ENCODE measurements at regions not wholly inside any gene's neighbourhood (a gene's known extent, or its start where the extent isn't known, plus 50 kb on each side); places are given as distances from the start of the nearest gene placed in this dataset.
"Not testable (repeated sequence)": the region's sequence is repeated elsewhere in the genome, so short reads cannot be mapped to it uniquely, and the experiment has no call there.

DNA sequence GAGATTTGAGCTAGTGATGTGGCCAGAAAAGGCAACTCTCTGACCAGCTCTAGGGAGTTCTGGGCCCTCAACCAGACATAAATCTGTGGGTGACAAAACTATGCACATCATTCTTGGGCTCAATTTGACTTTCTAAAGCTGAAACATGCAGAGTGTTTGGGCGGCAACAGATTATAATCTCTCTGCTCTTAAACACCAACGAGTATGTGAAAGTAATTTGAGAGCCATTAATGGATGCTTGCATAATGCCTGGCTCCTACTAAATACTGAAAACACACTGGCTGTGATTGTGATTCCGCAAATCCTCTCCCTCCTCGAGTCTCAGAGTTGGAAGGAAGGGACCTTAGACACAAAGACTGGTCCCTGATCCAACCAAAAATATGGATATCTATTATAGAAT lies 186.7 kb downstream of the UACA start:
- TF ChIP-seq YY1 (IDR thresholded peaks at IDR 0.05; ENCODE audit: insufficient read depth, insufficient read length) (no peak), ZNF274 (IDR thresholded peaks at IDR 0.05; ENCODE audit: low read depth, low read length) (no peak), SUZ12 (IDR thresholded peaks at IDR 0.05; ENCODE audit: extremely low read depth, insufficient read depth, insufficient read length) (no peak)
- no peak for DNase-seq (ENCODE audit: low read depth, low spot score)

DNA sequence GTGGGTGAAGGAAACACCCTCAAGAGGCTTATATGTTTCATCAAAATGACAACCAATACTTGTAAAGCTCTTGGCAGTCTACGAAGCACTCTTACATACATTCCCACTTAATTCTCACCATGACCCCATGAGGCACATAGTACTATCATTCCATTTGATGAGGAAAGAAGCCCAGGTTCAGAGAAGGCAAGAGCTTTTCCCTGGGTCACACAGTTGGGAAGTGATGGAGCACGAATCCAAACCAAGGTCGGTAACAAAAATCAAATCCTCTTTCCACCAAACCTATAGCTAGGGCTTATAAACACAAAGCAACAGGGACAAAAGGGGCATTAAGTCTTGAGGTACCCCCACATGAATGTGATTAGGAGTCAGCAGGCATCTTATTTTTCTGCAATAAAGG lies 187.1 kb downstream of the UACA start:
- no peaks in the 10 kb centered on the region for H3K27me3 ChIP-seq (ENCODE audit: insufficient read depth, insufficient read length)
- no peak for DNase-seq (ENCODE audit: low read depth, low spot score)
- H3K4me1 ChIP-seq (ENCODE audit: insufficient read depth, insufficient read length) = peaks cover 8% of the 10 kb centered on the region
- no peak overlapping the region for H3K9ac ChIP-seq (ENCODE audit: insufficient read length, low read depth)
- no peaks in the 10 kb centered on the region for H3K9me3 ChIP-seq (ENCODE audit: insufficient read depth, low read length)
- TF ChIP-seq YY1 (IDR thresholded peaks at IDR 0.05; ENCODE audit: insufficient read depth, insufficient read length) (no peak), ZNF274 (IDR thresholded peaks at IDR 0.05; ENCODE audit: low read depth, low read length) (no peak), SUZ12 (IDR thresholded peaks at IDR 0.05; ENCODE audit: extremely low read depth, insufficient read depth, insufficient read length) (no peak)
- no peaks in the 10 kb centered on the region for H3K36me3 ChIP-seq (ENCODE audit: insufficient read depth, insufficient read length, low read length)
- no peak overlapping the region for H3K4me3 ChIP-seq (ENCODE audit: insufficient read length, low read depth)

More for the DNA sequence above, 186.7 kb downstream of the UACA start:
- no peak overlapping the region for H3K9ac ChIP-seq (ENCODE audit: insufficient read length, low read depth)
- no peaks in the 10 kb centered on the region for H3K27me3 ChIP-seq (ENCODE audit: insufficient read depth, insufficient read length)
- no peak overlapping the region for H3K4me3 ChIP-seq (ENCODE audit: insufficient read length, low read depth)
- H3K36me3 ChIP-seq (ENCODE audit: insufficient read depth, insufficient read length, low read length) = no peaks in the 10 kb centered on the region
- H3K9me3 ChIP-seq (ENCODE audit: insufficient read depth, low read length) = no peaks in the 10 kb centered on the region
- peaks cover 8% of the 10 kb centered on the region for H3K4me1 ChIP-seq (ENCODE audit: insufficient read depth, insufficient read length)

DNA sequence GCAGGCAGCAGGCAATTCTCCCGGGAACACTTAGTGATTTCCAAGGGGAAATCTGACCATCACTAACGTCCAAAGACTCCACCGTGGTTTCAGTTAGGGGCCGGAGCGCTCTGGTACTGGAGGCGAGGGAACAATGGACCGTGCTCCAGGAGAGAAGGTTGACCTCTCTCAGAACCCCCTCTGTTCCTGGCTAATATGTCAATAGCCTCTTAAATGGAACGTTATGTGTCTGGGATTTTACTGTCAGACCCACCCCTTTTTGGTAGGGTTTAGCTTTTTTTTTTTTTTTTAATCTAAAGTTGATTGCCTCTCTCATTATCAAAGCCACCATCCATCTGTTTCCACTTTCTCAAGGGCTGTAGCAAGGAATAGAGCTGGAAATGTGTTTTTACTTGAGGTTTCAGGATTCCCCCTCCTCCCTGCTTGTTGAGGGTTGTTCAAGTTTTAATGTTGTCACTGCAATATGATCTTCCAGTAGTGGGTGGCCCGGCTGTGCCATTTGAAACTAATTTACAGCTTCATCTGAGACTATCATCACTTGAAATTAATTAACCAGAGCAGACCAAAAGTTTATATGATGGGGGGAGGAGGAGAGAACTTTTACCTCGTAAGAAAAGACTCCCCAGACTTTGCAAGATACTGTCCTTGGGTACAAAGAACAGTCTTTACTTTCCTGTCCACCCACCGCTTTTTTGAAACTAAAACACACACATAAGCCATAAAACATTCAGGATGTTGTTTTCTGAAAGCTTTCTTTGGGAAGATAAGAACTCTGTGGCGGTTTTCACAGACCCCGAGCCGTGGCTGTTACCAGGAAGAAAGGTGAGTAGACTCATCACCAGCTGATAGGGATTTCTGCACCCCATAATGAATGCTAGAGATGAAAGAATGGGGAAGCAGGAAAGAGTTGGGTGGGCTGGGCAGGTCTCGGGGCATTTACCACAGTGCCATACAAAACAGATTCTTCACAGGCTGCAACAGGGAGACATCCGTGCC lies 187.8 kb downstream of the UACA start:
- Histone ChIP-seq H3K27me3 (ENCODE audit: insufficient read depth, insufficient read length) (no peaks in the 10 kb centered on the region), H3K36me3 (ENCODE audit: insufficient read depth, insufficient read length, low read length) (no peaks in the 10 kb centered on the region), H3K4me1 (ENCODE audit: insufficient read depth, insufficient read length) (peaks cover 6% of the 10 kb centered on the region), H3K4me3 (ENCODE audit: insufficient read length, low read depth) (no peak overlapping the region), H3K9me3 (ENCODE audit: insufficient read depth, low read length) (no peaks in the 10 kb centered on the region), H3K9ac (ENCODE audit: insufficient read length, low read depth) (no peak overlapping the region)
- no peak for TF ChIP-seq YY1 (IDR thresholded peaks at IDR 0.05; ENCODE audit: insufficient read depth, insufficient read length)
- TF ChIP-seq ZNF274 (IDR thresholded peaks at IDR 0.05; ENCODE audit: low read depth, low read length) = no peak
- TF ChIP-seq SUZ12 (IDR thresholded peaks at IDR 0.05; ENCODE audit: extremely low read depth, insufficient read depth, insufficient read length) = no peak
- DNase-seq (ENCODE audit: low read depth, low spot score) = no peak

DNA sequence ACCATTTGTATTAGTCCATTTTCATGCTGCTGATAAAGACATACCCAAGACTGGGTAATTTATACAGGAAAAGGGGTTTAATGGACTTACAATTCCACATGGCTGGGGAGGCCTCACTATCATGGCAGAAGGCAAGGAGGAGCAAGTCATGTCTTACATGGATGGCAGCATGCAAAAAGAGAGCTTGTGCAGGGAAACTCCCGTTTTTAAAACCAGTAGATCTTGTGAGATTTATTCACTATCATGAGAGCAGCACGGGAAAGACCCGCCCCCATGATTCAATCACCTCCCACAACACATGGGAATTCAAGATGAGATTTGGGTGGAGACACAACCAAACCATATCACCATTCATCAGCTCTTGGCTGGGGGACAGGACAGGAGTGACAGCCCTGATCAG lies 189.0 kb downstream of the UACA start:
- not testable (repeated sequence) for H3K27me3 ChIP-seq (ENCODE audit: insufficient read depth, insufficient read length); H3K4me3 ChIP-seq (ENCODE audit: insufficient read length, low read depth); H3K9ac ChIP-seq (ENCODE audit: insufficient read length, low read depth); H3K36me3 ChIP-seq (ENCODE audit: insufficient read depth, insufficient read length, low read length); H3K4me1 ChIP-seq (ENCODE audit: insufficient read depth, insufficient read length); H3K9me3 ChIP-seq (ENCODE audit: insufficient read depth, low read length); DNase-seq (ENCODE audit: low read depth, low spot score)

DNA sequence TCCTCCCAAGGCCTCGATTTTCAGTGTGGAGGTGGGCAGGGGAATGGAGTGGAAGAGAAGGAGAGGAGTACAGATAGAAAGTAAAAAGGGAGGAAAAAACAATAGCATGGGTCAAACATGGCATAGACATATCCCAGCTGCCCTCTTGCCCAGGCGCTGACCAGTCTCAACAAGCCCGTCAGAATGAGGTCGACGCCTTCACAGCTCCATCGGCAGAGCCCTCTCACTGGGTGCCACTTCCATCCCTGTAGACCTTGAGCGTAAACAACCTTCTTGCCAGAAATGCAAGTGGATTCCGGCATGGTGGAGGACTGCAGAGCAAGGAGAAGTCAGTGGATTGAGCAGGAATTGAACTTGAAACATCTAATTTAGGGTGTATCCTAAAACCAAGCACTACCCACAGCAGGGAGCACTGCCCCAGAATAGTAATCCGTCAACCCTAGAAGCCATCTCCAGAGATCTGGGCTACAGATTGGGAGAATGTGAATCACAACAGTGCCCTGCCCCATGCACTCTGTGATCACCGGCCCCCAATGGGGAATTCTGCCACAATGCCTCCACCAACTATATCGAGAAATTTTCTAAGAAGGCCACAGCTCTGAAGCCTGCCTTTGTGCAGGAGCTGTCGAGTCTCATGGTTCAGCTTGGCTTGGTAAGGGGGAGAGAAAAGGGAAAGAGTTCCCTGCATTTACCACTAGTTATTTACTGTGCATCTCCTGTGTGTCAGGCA lies 190.1 kb downstream of the UACA start:
- Histone ChIP-seq H3K9me3 (ENCODE audit: insufficient read depth, low read length) (no peaks in the 10 kb centered on the region), H3K4me3 (ENCODE audit: insufficient read length, low read depth) (no peak overlapping the region), H3K36me3 (ENCODE audit: insufficient read depth, insufficient read length, low read length) (no peaks in the 10 kb centered on the region), H3K9ac (ENCODE audit: insufficient read length, low read depth) (no peak overlapping the region), H3K27me3 (ENCODE audit: insufficient read depth, insufficient read length) (no peaks in the 10 kb centered on the region), H3K4me1 (ENCODE audit: insufficient read depth, insufficient read length) (peaks cover 2% of the 10 kb centered on the region)
- no peak for DNase-seq (ENCODE audit: low read depth, low spot score)
- TF ChIP-seq ZNF274 (IDR thresholded peaks at IDR 0.05; ENCODE audit: low read depth, low read length) (no peak), YY1 (IDR thresholded peaks at IDR 0.05; ENCODE audit: insufficient read depth, insufficient read length) (no peak), SUZ12 (IDR thresholded peaks at IDR 0.05; ENCODE audit: extremely low read depth, insufficient read depth, insufficient read length) (no peak)

DNA sequence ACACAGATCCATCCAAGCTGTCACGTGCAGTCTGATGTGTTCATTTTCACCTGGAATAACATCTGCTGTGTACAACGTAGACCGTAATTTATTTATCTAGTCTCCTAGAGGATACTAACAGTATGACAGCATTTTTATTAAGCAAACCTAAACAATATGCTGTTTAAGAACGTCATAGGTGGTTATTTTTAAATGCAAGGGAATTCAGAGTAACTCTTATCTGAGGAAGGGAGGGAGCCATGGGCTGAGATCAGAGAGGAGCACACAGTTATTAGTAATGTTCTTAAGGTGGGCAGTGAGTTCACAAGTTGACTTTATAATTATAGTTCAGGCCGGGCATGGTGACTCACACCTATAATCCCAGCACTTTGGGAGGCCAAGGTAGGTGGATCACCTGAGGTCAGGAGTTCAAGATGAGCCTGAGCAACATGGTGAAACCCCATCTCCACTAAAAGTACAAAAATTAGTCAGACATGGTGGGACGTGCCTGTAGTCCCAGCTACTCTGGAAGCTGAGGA lies 193.6 kb downstream of the UACA start:
- TF ChIP-seq YY1 (IDR thresholded peaks at IDR 0.05; ENCODE audit: insufficient read depth, insufficient read length) (no peak), SUZ12 (IDR thresholded peaks at IDR 0.05; ENCODE audit: extremely low read depth, insufficient read depth, insufficient read length) (no peak), ZNF274 (IDR thresholded peaks at IDR 0.05; ENCODE audit: low read depth, low read length) (no peak)
- no peak for DNase-seq (ENCODE audit: low read depth, low spot score)
- peaks cover 4% of the 10 kb centered on the region for H3K4me1 ChIP-seq (ENCODE audit: insufficient read depth, insufficient read length)

DNA sequence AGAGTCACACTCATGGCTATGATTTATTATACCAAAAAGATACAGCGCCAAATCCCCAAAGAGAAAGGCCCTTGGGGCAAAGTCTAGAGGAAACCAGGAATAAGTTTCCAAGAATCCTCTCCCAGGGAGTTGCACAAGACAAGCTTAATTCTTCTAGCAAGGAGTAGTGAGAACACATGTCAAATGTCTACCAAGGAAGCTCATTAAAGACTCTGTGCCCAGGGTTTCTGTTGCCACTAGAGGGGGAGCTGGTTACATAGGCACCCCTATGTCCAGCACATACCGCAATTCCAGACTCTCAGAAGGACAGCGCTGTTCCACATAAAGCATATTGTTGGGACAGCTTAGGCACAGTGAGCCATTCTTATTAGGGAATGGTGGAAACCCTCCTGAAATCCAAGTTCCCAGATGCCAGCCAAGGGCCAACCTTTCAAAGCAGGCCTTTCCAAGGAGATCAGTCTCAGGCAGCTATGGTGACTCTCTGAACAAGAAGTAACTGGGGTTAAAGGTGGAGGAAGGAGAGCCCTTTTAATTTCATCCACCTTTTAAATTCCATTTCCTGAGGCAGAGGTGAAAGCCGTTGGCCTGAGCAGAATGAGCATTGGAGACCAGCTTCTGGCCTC lies 194.2 kb downstream of the UACA start:
- Histone ChIP-seq H3K36me3 (ENCODE audit: insufficient read depth, insufficient read length, low read length) (no peaks in the 10 kb centered on the region), H3K9ac (ENCODE audit: insufficient read length, low read depth) (no peak overlapping the region), H3K27me3 (ENCODE audit: insufficient read depth, insufficient read length) (no peaks in the 10 kb centered on the region), H3K4me3 (ENCODE audit: insufficient read length, low read depth) (no peak overlapping the region), H3K4me1 (ENCODE audit: insufficient read depth, insufficient read length) (peaks cover 4% of the 10 kb centered on the region), H3K9me3 (ENCODE audit: insufficient read depth, low read length) (no peaks in the 10 kb centered on the region)
- no peak for TF ChIP-seq YY1 (IDR thresholded peaks at IDR 0.05; ENCODE audit: insufficient read depth, insufficient read length)
- no peak for TF ChIP-seq SUZ12 (IDR thresholded peaks at IDR 0.05; ENCODE audit: extremely low read depth, insufficient read depth, insufficient read length)
- TF ChIP-seq ZNF274 (IDR thresholded peaks at IDR 0.05; ENCODE audit: low read depth, low read length) = no peak
- DNase-seq (ENCODE audit: low read depth, low spot score) = no peak

More for the DNA sequence above, 193.6 kb downstream of the UACA start:
- Histone ChIP-seq H3K9me3 (ENCODE audit: insufficient read depth, low read length) (no peaks in the 10 kb centered on the region), H3K4me3 (ENCODE audit: insufficient read length, low read depth) (no peak overlapping the region), H3K9ac (ENCODE audit: insufficient read length, low read depth) (no peak overlapping the region), H3K27me3 (ENCODE audit: insufficient read depth, insufficient read length) (no peaks in the 10 kb centered on the region), H3K36me3 (ENCODE audit: insufficient read depth, insufficient read length, low read length) (no peaks in the 10 kb centered on the region)

All from NT2/D1 (cell line).